H1 (cell line): ENCODE measurements at regions not wholly inside any gene's neighbourhood (a gene's known extent, or its start where the extent isn't known, plus 50 kb on each side); places are given as distances from the start of the nearest gene placed in this dataset.

Experiments
- CTCF ChIA-PET: fragments of 300-600 bp; sonication (Branson Sonifier 250); formaldehyde crosslinking; loops from one replicate; lab custom pipeline; 2021; ENCODE audit not compliant: partially characterized antibody; lab: Charles Lee
- POLR2A ChIA-PET: fragments of 300-600 bp; sonication (Branson Sonifier 250); formaldehyde crosslinking; loops from one replicate; lab custom pipeline; 2021; ENCODE audit warnings: inconsistent platforms; ENCODE audit not compliant: partially characterized antibody; lab: Charles Lee
- DNase-seq, 2 experiments: peaks; one replicate each; pipeline versions ENCODE4 v3.0.0 to v3.0.0-alpha.2; 2010 to 2022; ENCODE audit warnings: low spot score in 2 of 2, low read depth in 1 of 2, mixed read lengths in 1 of 2
- FAIRE-seq: peaks from 2 replicates; lab custom pipeline; 2011; peaks lifted over from hg19 to GRCh38; lab: Jason Lieb, UNC
- H2AFZ ChIP-seq: 2 replicates; pipeline ENCODE4 v1.8.1; 2012; ENCODE audit warnings: low read length, inconsistent platforms
- H2AK5ac ChIP-seq: 2 replicates; pipeline ENCODE4 v1.6.1; 2013; ENCODE audit warnings: low read depth, low read length
- H2BK120ac ChIP-seq: replicated peaks from 2 replicates; pipeline ENCODE3; 2013; ENCODE audit warnings: low read depth, low read length, inconsistent platforms
- H2BK12ac ChIP-seq: 2 replicates; pipeline ENCODE4 v1.6.1; 2013; ENCODE audit warnings: low read depth, low read length
- H2BK15ac ChIP-seq: 2 replicates; pipeline ENCODE4 v1.6.1; 2013; ENCODE audit warnings: low read length
- H2BK20ac ChIP-seq: 2 replicates; pipeline ENCODE4 v1.6.1; 2013; ENCODE audit warnings: low read length
- H2BK5ac ChIP-seq: 2 replicates; pipeline ENCODE4 v1.6.1; 2013; ENCODE audit warnings: low read depth, low read length
- H3K14ac ChIP-seq: 2 replicates; pipeline ENCODE4 v1.6.1; 2013; ENCODE audit warnings: inconsistent platforms; ENCODE audit not compliant: insufficient read length
- H3K18ac ChIP-seq: 2 replicates; pipeline ENCODE4 v1.6.1; 2013; ENCODE audit warnings: low read length; ENCODE audit errors: extremely low read depth
- H3K23ac ChIP-seq: 2 replicates; pipeline ENCODE4 v1.6.1; 2013; ENCODE audit warnings: inconsistent platforms; ENCODE audit not compliant: insufficient read length
- H3K23me2 ChIP-seq: 2 replicates; pipeline ENCODE4 v1.6.1; 2013; ENCODE audit warnings: low read depth, low read length
- H3K27ac ChIP-seq: 2 replicates; pipeline ENCODE4 v1.6.1; 2011; ENCODE audit warnings: low read depth, low read length, inconsistent platforms
- H3K27me3 ChIP-seq, 4 experiments: replicated peaks in 1 of 4; 1 replicate in 1 of 4; 2 replicates in 3 of 4; pipeline versions ENCODE4 v1.6.1 to v1.8.1; 2011 to 2013; ENCODE audit warnings: low read length in 3 of 4, mild to moderate bottlenecking in 3 of 4, inconsistent platforms in 2 of 4, mixed read lengths in 2 of 4, moderate library complexity in 1 of 4; ENCODE audit not compliant: control insufficient read depth in 3 of 4, insufficient read depth in 3 of 4; ENCODE audit errors: extremely low read depth in 1 of 4
- H3K36me3 ChIP-seq, 4 experiments: 2 replicates each; pipeline versions ENCODE4 v1.6.1 to v1.8.1; 2011 to 2013; ENCODE audit warnings: mild to moderate bottlenecking in 4 of 4, low read length in 3 of 4, moderate library complexity in 2 of 4, control low read depth in 1 of 4, inconsistent platforms in 1 of 4; ENCODE audit not compliant: insufficient read depth in 4 of 4, control insufficient read depth in 2 of 4
- H3K4ac ChIP-seq: replicated peaks from 2 replicates; pipeline ENCODE3; 2013; ENCODE audit warnings: low read length, low read depth, mixed read lengths, inconsistent platforms; ENCODE audit not compliant: insufficient read length
- H3K4me1 ChIP-seq, 4 experiments: replicated peaks in 1 of 4; 1 replicate in 1 of 4; 2 replicates in 3 of 4; pipeline versions ENCODE4 v1.6.1 to v1.8.1; 2011 to 2013; ENCODE audit warnings: low read length in 3 of 4, inconsistent platforms in 2 of 4, mixed read lengths in 1 of 4; ENCODE audit not compliant: insufficient read depth in 4 of 4, control insufficient read depth in 3 of 4
- H3K4me2 ChIP-seq, 2 experiments: 2 replicates each; pipeline versions ENCODE4 v1.6.1 to v1.8.1; 2011 to 2013; ENCODE audit warnings: low read depth in 2 of 2, low read length in 2 of 2, control low read depth in 1 of 2, inconsistent platforms in 1 of 2, mild to moderate bottlenecking in 1 of 2; ENCODE audit not compliant: insufficient read depth in 1 of 2
- H3K4me3 ChIP-seq, 4 experiments: fragments of 200-600, 300-600 bp in 1 of 4; sonication (generic), shearing (Covaris generic), sonication (Bioruptor Twin) in 1 of 4; 2 replicates each; pipeline versions ENCODE4 v1.5.1 to v1.8.1; 2011 to 2016; ENCODE audit warnings: low read length in 4 of 4, low read depth in 3 of 4, control low read depth in 2 of 4, inconsistent platforms in 2 of 4, mild to moderate bottlenecking in 2 of 4, mixed read lengths in 1 of 4, moderate library complexity in 1 of 4; ENCODE audit not compliant: insufficient read depth in 2 of 4; ENCODE audit errors: extremely low read depth in 1 of 4
- H3K56ac ChIP-seq: replicated peaks from 2 replicates; pipeline ENCODE3; 2013; ENCODE audit warnings: low read depth, mild to moderate bottlenecking, mixed read lengths, low read length, inconsistent platforms; ENCODE audit not compliant: insufficient read length
- H3K79me1 ChIP-seq: 2 replicates; pipeline ENCODE4 v1.6.1; 2013; ENCODE audit warnings: low read depth, low read length, control low read depth
- H3K79me2 ChIP-seq, 2 experiments: 2 replicates each; pipeline versions ENCODE4 v1.6.1 to v1.8.1; 2012 to 2013; ENCODE audit warnings: low read length in 2 of 2, mild to moderate bottlenecking in 2 of 2, inconsistent platforms in 1 of 2; ENCODE audit not compliant: insufficient read depth in 2 of 2, control insufficient read depth in 1 of 2
- H3K9ac ChIP-seq, 4 experiments: replicated peaks in 1 of 4; 1 replicate in 1 of 4; 2 replicates in 3 of 4; pipeline versions ENCODE4 v1.6.1 to v1.8.1; 2011 to 2013; ENCODE audit warnings: low read depth in 3 of 4, low read length in 3 of 4, control low read depth in 2 of 4, mild to moderate bottlenecking in 2 of 4, moderate library complexity in 2 of 4, inconsistent platforms in 1 of 4; ENCODE audit errors: extremely low read depth in 1 of 4
- H3K9me3 ChIP-seq, 2 experiments: 2 replicates each; pipeline versions ENCODE4 v1.6.1 to v1.8.1; 2012 to 2013; ENCODE audit warnings: mild to moderate bottlenecking in 2 of 2, moderate library complexity in 2 of 2, control low read depth in 1 of 2, inconsistent platforms in 1 of 2, low read depth in 1 of 2, low read length in 1 of 2, mixed read lengths in 1 of 2; ENCODE audit not compliant: insufficient read depth in 2 of 2
- H4K20me1 ChIP-seq, 2 experiments: replicated peaks in 1 of 2; 2 replicates each; pipeline versions ENCODE3 to v1.8.1; 2011 to 2013; ENCODE audit warnings: inconsistent platforms in 2 of 2, low read length in 2 of 2, mild to moderate bottlenecking in 1 of 2; ENCODE audit not compliant: insufficient read depth in 2 of 2, control insufficient read depth in 1 of 2
- H4K5ac ChIP-seq: 2 replicates; pipeline ENCODE4 v1.6.1; 2013; ENCODE audit warnings: low read length, low read depth, mixed read lengths, inconsistent platforms; ENCODE audit not compliant: insufficient read length
- H4K8ac ChIP-seq: 2 replicates; pipeline ENCODE4 v1.8.0; 2013; ENCODE audit warnings: mild to moderate bottlenecking, moderate library complexity, low read length, inconsistent platforms; ENCODE audit not compliant: insufficient read depth; ENCODE audit errors: extremely low read depth
- H4K91ac ChIP-seq: replicated peaks from 2 replicates; pipeline ENCODE3; 2013; ENCODE audit warnings: low read length, mixed read lengths, inconsistent platforms; ENCODE audit not compliant: insufficient read length
- BCL11A ChIP-seq, 2 experiments: IDR thresholded peaks; one replicate each; pipeline ENCODE4 v1.6.1; 2011; ENCODE audit warnings: low read depth in 2 of 2, low read length in 2 of 2, mild to moderate bottlenecking in 2 of 2
- CEBPB ChIP-seq: IDR thresholded peaks from 2 replicates; pipeline ENCODE4 v1.6.1; 2012; ENCODE audit warnings: low read depth, low read length
- EGR1 ChIP-seq: IDR thresholded peaks from 2 replicates; pipeline ENCODE4 v1.6.1; 2011; ENCODE audit warnings: low read depth, low read length, borderline replicate concordance
- EZH2 ChIP-seq: fragments of 200-600 bp; sonication (generic); IDR thresholded peaks from 2 replicates; pipeline ENCODE4 v1.7.1; 2012; ENCODE audit warnings: low read depth, mild to moderate bottlenecking, moderate library complexity, low read length, inconsistent platforms; ENCODE audit not compliant: severe bottlenecking
- HDAC6 ChIP-seq: IDR thresholded peaks from one replicate; pipeline ENCODE4 v1.7.1; 2012; ENCODE audit warnings: low read depth, mild to moderate bottlenecking, inconsistent platforms, low read length, moderate library complexity
- JUN ChIP-seq: IDR thresholded peaks from 2 replicates; pipeline ENCODE4 v1.6.1; 2011; ENCODE audit warnings: low read depth, mild to moderate bottlenecking, improper control_type of control experiment, low read length
- KDM5A ChIP-seq: fragments of 200-600 bp; IDR thresholded peaks from 2 replicates; pipeline ENCODE4 v1.7.1; 2012; ENCODE audit warnings: mild to moderate bottlenecking, low read length, inconsistent platforms, mixed read lengths
- POLR2AphosphoS5 ChIP-seq: IDR thresholded peaks from 2 replicates; pipeline ENCODE4 v1.6.1; 2011; ENCODE audit warnings: low read depth, low read length
- SIX5 ChIP-seq: IDR thresholded peaks from 2 replicates; pipeline ENCODE4 v1.6.1; 2011; ENCODE audit warnings: mild to moderate bottlenecking, low read depth, low read length
- SP1 ChIP-seq: IDR thresholded peaks from 2 replicates; pipeline ENCODE4 v1.6.1; 2011; ENCODE audit warnings: low read depth, low read length
- SRF ChIP-seq: IDR thresholded peaks from 2 replicates; pipeline ENCODE4 v1.6.1; 2011; ENCODE audit warnings: mild to moderate bottlenecking, low read depth, low read length, moderate library complexity
- TAF1 ChIP-seq: IDR thresholded peaks from 2 replicates; pipeline ENCODE4 v1.6.1; 2011; ENCODE audit warnings: mild to moderate bottlenecking, low read depth, low read length
- USF2 ChIP-seq: IDR thresholded peaks from 2 replicates; pipeline ENCODE4 v1.6.1; 2011; ENCODE audit warnings: low read length, improper control_type of control experiment
- YY1 ChIP-seq: IDR thresholded peaks from 2 replicates; pipeline ENCODE4 v1.6.1; 2011; ENCODE audit warnings: low read depth, mild to moderate bottlenecking, low read length
- WGBS, 2 experiments: shearing (Covaris generic) in 1 of 2; methylation state at CpG; one replicate each; pipeline versions ENCODE4 v1.1.6 to v1.1.7; 2013 to 2015; ENCODE audit warnings: low lambda C conversion rate in 2 of 2, mixed read lengths in 2 of 2, inconsistent platforms in 1 of 2, low coverage in 1 of 2, missing lambda C conversion rate in 1 of 2; ENCODE audit not compliant: insufficient replicate concordance in 2 of 2, insufficient coverage in 1 of 2, insufficient read length in 1 of 2; ENCODE audit errors: extremely low coverage in 1 of 2, missing lambda C conversion rate in 1 of 2; 5-methylcytosine and 5-hydroxymethylcytosine counted together

- H3K4ac ChIP-seq = no peak overlapping the region
- 0 out of 4 replicates have a peak, but pooled peaks cover 0 to 3% of the 10 kb centered on the region in 2 experiments for H3K79me2 ChIP-seq
- WGBS, 2 experiments = 85% methylated on average over 6 of the region's 6 CpGs; no CpG with 5 or more reads in 1 of the 2 experiments
- no peak overlapping the region for H3K18ac ChIP-seq
- H2BK120ac ChIP-seq = no peak overlapping the region
- no peak overlapping the region for H2AFZ ChIP-seq
- H3K4me1 ChIP-seq = peaks cover 7 to 16% (median 10%) of the 10 kb centered on the region in 4 experiments; a peak in 6 of 7 replicates
- no peaks in the 10 kb centered on the region for H3K23me2 ChIP-seq
- ChIA-PET POLR2A (interaction anchor here (0.6 to 1.4 kb wide), 2 partner anchors 9 to 21 kb away, joined by 3 read pairs; no protein-coding TSS in a partner anchor), CTCF (interaction anchor here (0.8 to 7.6 kb wide), 3 partner anchors 11 to 163 kb away, joined by 3 to 30 read pairs (median 15); no protein-coding TSS in a partner anchor)
- no peak overlapping the region for H3K14ac ChIP-seq
- no peaks in the 10 kb centered on the region for H3K79me1 ChIP-seq
- no peak overlapping the region for H3K23ac ChIP-seq
- DNase-seq (no peak), FAIRE-seq (no peak)
- H3K9ac ChIP-seq = no peak overlapping the region
- no peak for TF ChIP-seq SP1
- no peak for TF ChIP-seq EGR1
- no peak for TF ChIP-seq KDM5A
- no peak for TF ChIP-seq JUN
- TF ChIP-seq HDAC6 = no peak
- no peak for TF ChIP-seq EZH2
- TF ChIP-seq POLR2AphosphoS5 = no peak
- TF ChIP-seq USF2 = no peak
- no peak for TF ChIP-seq BCL11A (IDR thresholded peaks at IDR 0.05; ENCODE audit: low read depth in 2 of 2, low read length in 2 of 2)
- no peak for TF ChIP-seq YY1
- TF ChIP-seq SIX5 = no peak
- no peak for TF ChIP-seq SRF
- TF ChIP-seq TAF1 = no peak
- TF ChIP-seq CEBPB = no peak
- no peak overlapping the region for H2AK5ac ChIP-seq
- H4K8ac ChIP-seq = no peak overlapping the region
- no peaks in the 10 kb centered on the region for H3K9me3 ChIP-seq
- no peak overlapping the region for H4K91ac ChIP-seq
- H3K27ac ChIP-seq = no peak overlapping the region
- H4K5ac ChIP-seq = no peak overlapping the region
- H3K27me3 ChIP-seq = no peaks in the 10 kb centered on the region
- H3K4me2 ChIP-seq = no peak overlapping the region
- no peak overlapping the region for H2BK20ac ChIP-seq
- no peak overlapping the region for H3K56ac ChIP-seq
- no peaks in the 10 kb centered on the region for H3K36me3 ChIP-seq
- H2BK15ac ChIP-seq = no peak overlapping the region
- no peaks in the 10 kb centered on the region for H4K20me1 ChIP-seq
- H3K4me3 ChIP-seq = no peak overlapping the region
- no peak overlapping the region for H2BK5ac ChIP-seq
- H2BK12ac ChIP-seq = no peak overlapping the region
These were observed 114.1 kb upstream of the GRAMD1B start for GRCh38 chr11:123316003-123316402.
